ENCODE measurements at regions not wholly inside any gene's neighbourhood (a gene's known extent, or its start where the extent isn't known, plus 50 kb on each side); places are given as distances from the start of the nearest gene placed in this dataset.

DNA sequence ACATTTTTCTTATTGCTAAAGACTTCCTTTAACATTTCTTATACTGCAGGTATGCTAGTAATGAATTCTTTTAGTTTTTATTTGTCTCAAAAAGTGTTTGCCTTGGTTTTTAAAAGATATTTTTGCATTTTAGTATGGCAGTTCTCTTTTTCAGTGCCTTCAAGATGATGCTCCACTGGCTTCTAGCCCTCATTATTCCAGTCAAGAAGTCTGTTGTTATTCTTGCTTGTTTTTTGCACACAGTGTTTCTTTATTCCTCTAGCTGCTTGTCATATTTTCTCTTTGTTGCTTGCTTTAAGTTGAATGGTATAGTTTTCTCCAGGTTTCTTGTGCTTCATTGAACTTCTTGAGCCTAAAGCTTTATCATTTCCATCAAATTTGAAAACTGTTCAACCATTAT lies 158.0 kb upstream of the SPHKAP start:
- TF ChIP-seq EZH2 (IDR thresholded peaks at IDR 0.05; ENCODE audit: insufficient read depth, poor library complexity, severe bottlenecking) (no peak), EZH2phosphoT487 (IDR thresholded peaks at IDR 0.05; ENCODE audit: insufficient read depth, low read depth) (no peak)
